Upper lobe of left lung (tissue), 4 donors: ENCODE measurements at regions not wholly inside any gene's neighbourhood (a gene's known extent, or its start where the extent isn't known, plus 50 kb on each side); places are given as distances from the start of the nearest gene placed in this dataset.

Source experiments
- CTCF ChIP-seq, 6 experiments: fragments of 450-650 bp in 4 of 6; fragments of 200-600 bp in 2 of 6; sonication (generic) in 2 of 6; IDR thresholded peaks; one replicate each; pipeline ENCODE4 v1.5.1; 2016 to 2019; ENCODE audit warnings: antibody characterized with exemption in 6 of 6
- EP300 ChIP-seq, 4 donors: sonication (generic); formaldehyde crosslinking; IDR thresholded peaks; one replicate each; pipeline ENCODE4 v1.5.1; 2017; ENCODE audit warnings: antibody characterized with exemption in 4 of 4, control low read depth in 2 of 4
- POLR2A ChIP-seq, 4 donors: fragments of 450-650 bp; IDR thresholded peaks; one replicate each; pipeline ENCODE4 v1.5.1; 2016 to 2017; ENCODE audit warnings: antibody characterized with exemption in 4 of 4, mild to moderate bottlenecking in 2 of 4
- POLR2AphosphoS5 ChIP-seq, 2 donors: sonication (generic); formaldehyde crosslinking; IDR thresholded peaks; one replicate each; pipeline ENCODE4 v1.5.1; 2017; ENCODE audit warnings: antibody characterized with exemption in 2 of 2

- TF ChIP-seq CTCF (IDR thresholded peaks at IDR 0.05) (no peak), POLR2AphosphoS5 (IDR thresholded peaks at IDR 0.05) (no peak), POLR2A (IDR thresholded peaks at IDR 0.05) (no peak), EP300 (IDR thresholded peaks at IDR 0.05) (no peak)
These were observed 92.6 kb downstream of the TMEM174 start for GRCh38 chr5:73265641-73266040.
